ENCODE measurements at regions not wholly inside any gene's neighbourhood (a gene's known extent, or its start where the extent isn't known, plus 50 kb on each side); places are given as distances from the start of the nearest gene placed in this dataset.
"Not testable (repeated sequence)": the region's sequence is repeated elsewhere in the genome, so short reads cannot be mapped to it uniquely, and the experiment has no call there.

GRCh38 chr4:81790477-81790876 is 318.8 kb upstream of the RASGEF1B start:
- DNase-seq (ENCODE audit: extremely low read depth in 1 of 2, low read depth in 1 of 2), result no peak

- no peak for DNase-seq (ENCODE audit: extremely low read depth in 1 of 2, low read depth in 1 of 2)
Observed at GRCh38 chr4:81789741-81790399, 318.2 kb upstream of the RASGEF1B start.

GRCh38 chr4:81789158-81789557 is 317.5 kb upstream of the RASGEF1B start:
- no peak for DNase-seq (ENCODE audit: extremely low read depth in 1 of 2, low read depth in 1 of 2)

GRCh38 chr4:81786766-81787165 is 315.1 kb upstream of the RASGEF1B start:
- DNase-seq (ENCODE audit: extremely low read depth in 1 of 2, low read depth in 1 of 2), result no peak

GRCh38 chr4:81786063-81786763 is 314.5 kb upstream of the RASGEF1B start:
- no peak for DNase-seq (ENCODE audit: extremely low read depth in 1 of 2, low read depth in 1 of 2)

GRCh38 chr4:81785338-81785737 is 313.6 kb upstream of the RASGEF1B start:
- no peak for DNase-seq (ENCODE audit: extremely low read depth in 1 of 2, low read depth in 1 of 2)

GRCh38 chr4:81783558-81783957 is 311.9 kb upstream of the RASGEF1B start:
- no peak for DNase-seq (ENCODE audit: extremely low read depth in 1 of 2, low read depth in 1 of 2)

GRCh38 chr4:81781799-81782198 is 310.1 kb upstream of the RASGEF1B start:
- DNase-seq (ENCODE audit: extremely low read depth in 1 of 2, low read depth in 1 of 2), result no peak

- DNase-seq (ENCODE audit: extremely low read depth in 1 of 2, low read depth in 1 of 2), result not testable (repeated sequence)
Observed at GRCh38 chr4:81777718-81778117, 306.0 kb upstream of the RASGEF1B start.

GRCh38 chr4:81776794-81777193 is 305.1 kb upstream of the RASGEF1B start:
- no peak for DNase-seq (ENCODE audit: extremely low read depth in 1 of 2, low read depth in 1 of 2)

- DNase-seq (ENCODE audit: extremely low read depth in 1 of 2, low read depth in 1 of 2), result no peak
Observed at GRCh38 chr4:81773557-81773956, 301.9 kb upstream of the RASGEF1B start.

GRCh38 chr4:81771721-81772120 is 300.0 kb upstream of the RASGEF1B start:
- no peak for DNase-seq (ENCODE audit: extremely low read depth in 1 of 2, low read depth in 1 of 2)

GRCh38 chr4:81769244-81769643 is 297.5 kb upstream of the RASGEF1B start:
- no peak for DNase-seq (ENCODE audit: extremely low read depth in 1 of 2, low read depth in 1 of 2)

- DNase-seq (ENCODE audit: extremely low read depth in 1 of 2, low read depth in 1 of 2), result no peak
Observed at GRCh38 chr4:81758574-81759264, 287.0 kb upstream of the RASGEF1B start.

GRCh38 chr4:81757691-81758090 is 286.0 kb upstream of the RASGEF1B start:
- DNase-seq (ENCODE audit: extremely low read depth in 1 of 2, low read depth in 1 of 2), result no peak

GRCh38 chr4:81756973-81757372 is 285.3 kb upstream of the RASGEF1B start:
- DNase-seq (ENCODE audit: extremely low read depth in 1 of 2, low read depth in 1 of 2), result no peak

- no peak for DNase-seq (ENCODE audit: extremely low read depth in 1 of 2, low read depth in 1 of 2)
Observed at GRCh38 chr4:81756042-81756441, 284.3 kb upstream of the RASGEF1B start.

GRCh38 chr4:81754169-81754568 is 282.5 kb upstream of the RASGEF1B start:
- DNase-seq (ENCODE audit: extremely low read depth in 1 of 2, low read depth in 1 of 2), result no peak

- no peak for DNase-seq (ENCODE audit: extremely low read depth in 1 of 2, low read depth in 1 of 2)
Observed at GRCh38 chr4:81751531-81752289, 280.0 kb upstream of the RASGEF1B start.

GRCh38 chr4:81747242-81747930 is 275.7 kb upstream of the RASGEF1B start:
- DNase-seq (ENCODE audit: extremely low read depth in 1 of 2, low read depth in 1 of 2), result no peak

- no peak for DNase-seq (ENCODE audit: extremely low read depth in 1 of 2, low read depth in 1 of 2)
Observed at GRCh38 chr4:81746773-81747172, 275.1 kb upstream of the RASGEF1B start.

Measured in stimulated activated CD8-positive, alpha-beta memory T cell treated with anti-CD3 and anti-CD28 coated beads, Interleukin-7, amount 100 ng/mL, for 48 hours (primary cell).